Activated effector memory CD4-positive, alpha-beta T cell treated with anti-CD3 and anti-CD28 coated beads, Interleukin-2, amount 50 U/mL, for 16 hours (primary cell): ENCODE measurements at regions not wholly inside any gene's neighbourhood (a gene's known extent, or its start where the extent isn't known, plus 50 kb on each side); places are given as distances from the start of the nearest gene placed in this dataset.
"Not testable (repeated sequence)": the region's sequence is repeated elsewhere in the genome, so short reads cannot be mapped to it uniquely, and the experiment has no call there.

ENCODE experiments used
- DNase-seq: peaks from one replicate; pipeline ENCODE4 v3.0.0-alpha.2; 2020

GRCh38 chr6:25127076-25127837 lies 151.9 kb upstream of the CARMIL1 start:
- no peak for DNase-seq

- no peak for DNase-seq
Measured at GRCh38 chr6:25130518-25130917, 148.7 kb upstream of the CARMIL1 start.

GRCh38 chr6:25132934-25133333 lies 146.2 kb upstream of the CARMIL1 start:
- DNase-seq = no peak

- no peak for DNase-seq
Measured at GRCh38 chr6:25133568-25133967, 145.6 kb upstream of the CARMIL1 start.

GRCh38 chr6:25136854-25137253 lies 142.3 kb upstream of the CARMIL1 start:
- DNase-seq = no peak

- no peak for DNase-seq
Measured at GRCh38 chr6:25137480-25137879, 141.7 kb upstream of the CARMIL1 start.

GRCh38 chr6:25137916-25138232 lies 141.3 kb upstream of the CARMIL1 start:
- DNase-seq = peak; percentile 80

GRCh38 chr6:25138233-25138933 lies 140.8 kb upstream of the CARMIL1 start:
- DNase-seq = peak; percentile 85

GRCh38 chr6:25138934-25139415 lies 140.2 kb upstream of the CARMIL1 start:
- no peak for DNase-seq

- DNase-seq = not testable (repeated sequence)
Measured at GRCh38 chr6:25139608-25140007, 139.6 kb upstream of the CARMIL1 start.

GRCh38 chr6:25142506-25142905 lies 136.7 kb upstream of the CARMIL1 start:
- no peak for DNase-seq

- no peak for DNase-seq
Measured at GRCh38 chr6:25144919-25145318, 134.3 kb upstream of the CARMIL1 start.

GRCh38 chr6:25147223-25147622 lies 132.0 kb upstream of the CARMIL1 start:
- no peak for DNase-seq

GRCh38 chr6:25150031-25150430 lies 129.1 kb upstream of the CARMIL1 start:
- no peak for DNase-seq

- DNase-seq = no peak
Measured at GRCh38 chr6:25150863-25151262, 128.3 kb upstream of the CARMIL1 start.

- no peak for DNase-seq
Measured at GRCh38 chr6:25153079-25153478, 126.1 kb upstream of the CARMIL1 start.

GRCh38 chr6:25154034-25154596 lies 125.1 kb upstream of the CARMIL1 start:
- DNase-seq = no peak

- no peak for DNase-seq
Measured at GRCh38 chr6:25155211-25155610, 124.0 kb upstream of the CARMIL1 start.

- DNase-seq = no peak
Measured at GRCh38 chr6:25156123-25156522, 123.1 kb upstream of the CARMIL1 start.

GRCh38 chr6:25157183-25157582 lies 122.0 kb upstream of the CARMIL1 start:
- DNase-seq = no peak

- DNase-seq = no peak
Measured at GRCh38 chr6:25157842-25158241, 121.3 kb upstream of the CARMIL1 start.

- not testable (repeated sequence) for DNase-seq
Measured at GRCh38 chr6:25160134-25160533, 119.0 kb upstream of the CARMIL1 start.

GRCh38 chr6:25165177-25165576 lies 114.0 kb upstream of the CARMIL1 start:
- no peak for DNase-seq

GRCh38 chr6:25165800-25166199 lies 113.4 kb upstream of the CARMIL1 start:
- DNase-seq = no peak
